Caco-2 (cell line): ENCODE measurements at regions not wholly inside any gene's neighbourhood (a gene's known extent, or its start where the extent isn't known, plus 50 kb on each side); places are given as distances from the start of the nearest gene placed in this dataset.
A peak's percentile ranks its signal among the peaks of the same experiment; 100 is the strongest.

Source experiments
- BruUV-seq: library from RNA; stranded (reverse); fragments of 400-500 nt; replicated peaks from 2 replicates; lab custom pipeline; 2021; lab: Mats Ljungman, UMichigan
- CTCF ChIA-PET: fragments of 300-600 bp; sonication (Branson Sonifier 250); formaldehyde crosslinking; loops from one replicate; lab custom pipeline; 2022; ENCODE audit warnings: antibody characterized with exemption; lab: Charles Lee
- POLR2A ChIA-PET: fragments of 300-600 bp; sonication (Branson Sonifier 250); formaldehyde crosslinking; loops from one replicate; lab custom pipeline; 2022; ENCODE audit warnings: antibody characterized with exemption; lab: Charles Lee
- DNase-seq, 2 experiments: peaks; one replicate each; pipeline versions ENCODE4 v3.0.0 to v3.0.0-alpha.2; 2020 to 2022
- H3K27me3 ChIP-seq: replicated peaks from 2 replicates; pipeline ENCODE4 v1.6.0; 2011; ENCODE audit warnings: low read length; ENCODE audit not compliant: control insufficient read depth, insufficient read depth
- H3K36me3 ChIP-seq: 2 replicates; pipeline ENCODE4 v1.5.1; 2011; ENCODE audit warnings: low read length; ENCODE audit not compliant: control insufficient read depth, insufficient read depth
- H3K4me1 ChIP-seq: fragments of 250-450 bp; sonication (Bioruptor Pico); 2 replicates; pipeline ENCODE4 v1.5.1; 2020; ENCODE audit warnings: mild to moderate bottlenecking
- H3K4me3 ChIP-seq: 2 replicates; pipeline ENCODE4 v1.5.1; 2011; ENCODE audit warnings: low read depth, mild to moderate bottlenecking, control low read depth, low read length
- H3K9me3 ChIP-seq: fragments of 250-450 bp; sonication (Bioruptor Pico); 2 replicates; pipeline ENCODE4 v1.5.1; 2020; ENCODE audit warnings: mild to moderate bottlenecking, moderate library complexity
- H3K27ac Mint-ChIP-seq: one replicate; pipeline ENCODE4 v1.8.0; 2022; ENCODE audit warnings: mixed read lengths; ENCODE audit not compliant: unreplicated experiment
- H3K27me3 Mint-ChIP-seq: one replicate; pipeline ENCODE4 v1.8.0; 2022; ENCODE audit warnings: mixed read lengths; ENCODE audit not compliant: insufficient read depth, unreplicated experiment
- H3K36me3 Mint-ChIP-seq: one replicate; pipeline ENCODE4 v1.8.0; 2022; ENCODE audit warnings: mild to moderate bottlenecking, mixed read lengths; ENCODE audit not compliant: insufficient read depth, unreplicated experiment
- H3K4me1 Mint-ChIP-seq: one replicate; pipeline ENCODE4 v1.8.0; 2022; ENCODE audit warnings: low read depth, mixed read lengths; ENCODE audit not compliant: unreplicated experiment
- H3K4me3 Mint-ChIP-seq: one replicate; pipeline ENCODE4 v1.8.0; 2022; ENCODE audit warnings: mild to moderate bottlenecking, moderate library complexity, mixed read lengths; ENCODE audit not compliant: unreplicated experiment
- H3K9me3 Mint-ChIP-seq: one replicate; pipeline ENCODE4 v1.8.0; 2022; ENCODE audit warnings: mixed read lengths; ENCODE audit not compliant: unreplicated experiment
- intact Hi-C: fragments of 100-400 bp; cut with micrococcal nuclease; formaldehyde crosslinking; loops from one replicate; pipeline ENCODE4 v1.10.0; 2022; ENCODE audit not compliant: unreplicated experiment
- TF ChIP-seq, protein P1 (sequence below), 2 experiments: fragments of 200-600 bp in 1 of 2; IDR thresholded peaks; 1 replicate in 1 of 2; 2 replicates in 1 of 2; pipeline versions ENCODE4 v1.5.1 to v1.8.0; 2011 to 2022; ENCODE audit warnings: antibody characterized with exemption in 1 of 2, control low read depth in 1 of 2, inconsistent platforms in 1 of 2, low read depth in 1 of 2, low read length in 1 of 2, mild to moderate bottlenecking in 1 of 2, moderate library complexity in 1 of 2; ENCODE audit not compliant: insufficient read depth in 1 of 2, severe bottlenecking in 1 of 2, unreplicated experiment in 1 of 2

DNA sequence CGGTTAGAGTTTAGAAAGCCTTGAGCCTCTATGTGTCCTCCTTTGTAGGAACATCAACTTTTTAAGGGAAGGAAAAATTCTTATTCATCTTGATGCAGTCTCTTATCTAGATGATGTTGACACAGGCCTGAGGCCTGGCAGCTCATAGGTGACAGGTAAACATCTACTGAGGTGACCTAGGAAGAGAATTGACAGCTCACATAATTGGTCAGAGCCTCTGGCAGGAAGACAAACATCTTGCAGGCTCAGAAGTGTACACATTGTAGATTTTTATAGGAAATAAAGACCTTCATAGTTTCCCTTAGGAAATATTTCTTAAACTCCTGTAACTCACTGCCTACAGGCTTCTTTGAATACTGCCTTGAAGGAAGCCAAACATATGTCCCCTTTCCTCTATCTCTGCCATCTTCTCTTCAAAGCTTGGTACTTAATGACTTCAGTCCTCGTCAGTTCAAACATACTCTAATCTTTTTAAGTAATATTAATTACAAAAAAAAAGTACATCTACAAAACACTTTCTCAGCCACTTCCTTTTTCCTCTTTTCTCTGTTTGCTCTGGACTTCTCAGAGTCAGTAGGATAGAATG, 341.3 kb downstream of the TBL1XR1 start:
- Histone ChIP-seq H3K36me3 (no peaks in the 10 kb centered on the region), H3K9me3 (no peaks in the 10 kb centered on the region), H3K27me3 (no peaks in the 10 kb centered on the region), H3K4me3 (no peak overlapping the region), H3K4me1 (0 out of 2 replicates have a peak, but pooled peaks cover 5% of the 10 kb centered on the region)
- TF ChIP-seq, protein P1, sequence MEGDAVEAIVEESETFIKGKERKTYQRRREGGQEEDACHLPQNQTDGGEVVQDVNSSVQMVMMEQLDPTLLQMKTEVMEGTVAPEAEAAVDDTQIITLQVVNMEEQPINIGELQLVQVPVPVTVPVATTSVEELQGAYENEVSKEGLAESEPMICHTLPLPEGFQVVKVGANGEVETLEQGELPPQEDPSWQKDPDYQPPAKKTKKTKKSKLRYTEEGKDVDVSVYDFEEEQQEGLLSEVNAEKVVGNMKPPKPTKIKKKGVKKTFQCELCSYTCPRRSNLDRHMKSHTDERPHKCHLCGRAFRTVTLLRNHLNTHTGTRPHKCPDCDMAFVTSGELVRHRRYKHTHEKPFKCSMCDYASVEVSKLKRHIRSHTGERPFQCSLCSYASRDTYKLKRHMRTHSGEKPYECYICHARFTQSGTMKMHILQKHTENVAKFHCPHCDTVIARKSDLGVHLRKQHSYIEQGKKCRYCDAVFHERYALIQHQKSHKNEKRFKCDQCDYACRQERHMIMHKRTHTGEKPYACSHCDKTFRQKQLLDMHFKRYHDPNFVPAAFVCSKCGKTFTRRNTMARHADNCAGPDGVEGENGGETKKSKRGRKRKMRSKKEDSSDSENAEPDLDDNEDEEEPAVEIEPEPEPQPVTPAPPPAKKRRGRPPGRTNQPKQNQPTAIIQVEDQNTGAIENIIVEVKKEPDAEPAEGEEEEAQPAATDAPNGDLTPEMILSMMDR (IDR thresholded peaks at IDR 0.05; ENCODE audit: insufficient read depth in 1 of 2, low read depth in 1 of 2, low read length in 1 of 2, severe bottlenecking in 1 of 2, unreplicated experiment in 1 of 2): no peak
- BruUV-seq: no TSS peak
- ChIA-PET CTCF (no interaction called here), POLR2A (no interaction called here)
- Mint-ChIP-seq H3K36me3 (no peaks in the 10 kb centered on the region), H3K4me1 (peaks cover 12% of the 10 kb centered on the region), H3K27ac (no peak overlapping the region), H3K27me3 (peaks cover 7% of the 10 kb centered on the region), H3K9me3 (peaks cover 12% of the 10 kb centered on the region), H3K4me3 (no peak overlapping the region)
- DNase-seq: peak; percentile 50 to 66
- intact Hi-C loops: loop anchor here (1.0 kb wide), 1 partner anchor 96 kb away; no protein-coding TSS in a partner anchor

DNA sequence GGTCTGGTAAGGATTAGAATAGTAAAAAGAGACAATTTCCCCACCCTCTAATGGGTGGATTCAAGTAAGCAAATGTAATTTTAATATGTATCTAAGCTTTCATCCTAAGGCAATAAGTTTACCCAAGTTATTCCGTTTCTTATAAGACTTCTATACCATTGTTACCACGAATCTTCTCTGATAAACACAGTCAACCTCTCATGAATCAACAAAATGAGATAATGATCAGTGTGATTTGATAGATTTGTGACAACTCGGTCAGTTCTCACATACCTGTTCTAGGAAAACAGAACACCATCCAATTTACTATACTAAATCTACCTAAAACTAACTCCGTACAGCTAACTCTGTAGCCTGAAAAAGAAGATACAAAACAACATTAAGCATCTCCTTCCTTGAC, 342.1 kb downstream of the TBL1XR1 start:
- Histone ChIP-seq H3K36me3 (no peaks in the 10 kb centered on the region), H3K27me3 (no peaks in the 10 kb centered on the region), H3K4me3 (no peak overlapping the region), H3K4me1 (0 out of 2 replicates have a peak, but pooled peaks cover 5% of the 10 kb centered on the region), H3K9me3 (no peaks in the 10 kb centered on the region)
- H3K4me3 Mint-ChIP-seq: no peak overlapping the region
- ChIA-PET CTCF (interaction anchor here (0.6 kb wide), 1 partner anchor 205 kb away, joined by 4 read pairs; no protein-coding TSS in a partner anchor), POLR2A (no interaction called here)
- DNase-seq: no peak
- peaks cover 7% of the 10 kb centered on the region for H3K27me3 Mint-ChIP-seq
- H3K27ac Mint-ChIP-seq: no peak overlapping the region
- H3K4me1 Mint-ChIP-seq: peaks cover 12% of the 10 kb centered on the region
- TF ChIP-seq, protein P1 (IDR thresholded peaks at IDR 0.05; ENCODE audit: insufficient read depth in 1 of 2, low read depth in 1 of 2, low read length in 1 of 2, severe bottlenecking in 1 of 2, unreplicated experiment in 1 of 2): no peak
- BruUV-seq: no TSS peak
- intact Hi-C loops: no loop called here
- no peaks in the 10 kb centered on the region for H3K36me3 Mint-ChIP-seq
- H3K9me3 Mint-ChIP-seq: peaks cover 9% of the 10 kb centered on the region

DNA sequence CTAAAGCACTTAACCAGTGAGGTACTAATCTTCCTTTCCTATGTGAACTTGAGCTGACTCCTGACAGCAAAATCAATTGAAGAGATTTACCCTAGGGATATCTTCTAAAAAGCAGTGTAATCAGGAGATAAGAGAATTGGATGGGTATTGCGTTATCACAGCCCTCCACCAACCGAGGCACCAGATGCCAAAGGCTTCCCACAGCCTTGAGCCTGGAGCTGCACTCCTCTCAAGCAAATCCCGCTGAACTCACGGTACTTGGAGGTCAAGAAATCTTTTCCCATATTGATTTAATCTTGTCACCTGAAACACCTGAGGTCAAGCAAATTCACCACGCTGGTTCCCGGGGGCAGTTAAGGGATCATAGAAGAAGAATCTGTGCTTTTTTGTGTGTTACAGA, 346.8 kb downstream of the TBL1XR1 start:
- intact Hi-C loops: no loop called here
- Mint-ChIP-seq H3K36me3 (no peaks in the 10 kb centered on the region), H3K27me3 (peaks cover 7% of the 10 kb centered on the region), H3K4me1 (peaks cover 6% of the 10 kb centered on the region), H3K27ac (no peak overlapping the region), H3K9me3 (no peaks in the 10 kb centered on the region), H3K4me3 (no peak overlapping the region)
- no TSS peak for BruUV-seq
- POLR2A ChIA-PET: no interaction called here
- TF ChIP-seq, protein P1 (IDR thresholded peaks at IDR 0.05; ENCODE audit: insufficient read depth in 1 of 2, low read depth in 1 of 2, low read length in 1 of 2, severe bottlenecking in 1 of 2, unreplicated experiment in 1 of 2): no peak
- Histone ChIP-seq H3K27me3 (no peaks in the 10 kb centered on the region), H3K36me3 (no peaks in the 10 kb centered on the region), H3K4me3 (no peak overlapping the region), H3K4me1 (0 out of 2 replicates have a peak, but pooled peaks cover 2% of the 10 kb centered on the region), H3K9me3 (no peaks in the 10 kb centered on the region; the same call in 1 of the 2 replicates)
- DNase-seq: no peak
- CTCF ChIA-PET: no interaction called here
